Breast epithelium (tissue), 3 donors: ENCODE measurements at regions not wholly inside any gene's neighbourhood (a gene's known extent, or its start where the extent isn't known, plus 50 kb on each side); places are given as distances from the start of the nearest gene placed in this dataset.

Experiments
- CTCF ChIP-seq, 3 donors: fragments of 450-650 bp; IDR thresholded peaks; one replicate each; pipeline ENCODE4 v1.5.1; 2016 to 2017; ENCODE audit warnings: antibody characterized with exemption in 3 of 3, mild to moderate bottlenecking in 3 of 3, moderate library complexity in 3 of 3
- POLR2A ChIP-seq: fragments of 450-650 bp; IDR thresholded peaks from one replicate; pipeline ENCODE4 v1.6.1; 2016; ENCODE audit warnings: antibody characterized with exemption, mild to moderate bottlenecking, moderate library complexity
- POLR2AphosphoS5 ChIP-seq, 3 donors: sonication (generic); formaldehyde crosslinking; IDR thresholded peaks; one replicate each; pipeline ENCODE4 v1.6.1; 2017; ENCODE audit warnings: antibody characterized with exemption in 3 of 3

GRCh38 chr1:221162939-221163338, 283.7 kb downstream of the HLX start:
- TF ChIP-seq CTCF (IDR thresholded peaks at IDR 0.05) (no peak), POLR2A (no peak), POLR2AphosphoS5 (IDR thresholded peaks at IDR 0.05) (no peak)
